Neural cell (in vitro differentiated cells): ENCODE measurements at regions not wholly inside any gene's neighbourhood (a gene's known extent, or its start where the extent isn't known, plus 50 kb on each side); places are given as distances from the start of the nearest gene placed in this dataset.

ENCODE experiments used
- EZH2 ChIP-seq: fragments of 200-600, 300-800 bp; shearing (Covaris generic), sonication (generic); IDR thresholded peaks from 2 replicates; pipeline ENCODE4 v1.6.1; 2014; ENCODE audit warnings: antibody characterized with exemption, low read length, borderline replicate concordance, mild to moderate bottlenecking; ENCODE audit not compliant: insufficient read depth, poor library complexity, severe bottlenecking
- POLR2AphosphoS5 ChIP-seq: IDR thresholded peaks from 2 replicates; pipeline ENCODE4 v1.6.1; 2012
- RAD21 ChIP-seq: fragments of 450-650 bp; conservative IDR thresholded peaks from 2 replicates; pipeline ENCODE4 v1.6.1; 2014; ENCODE audit warnings: antibody characterized with exemption, mild to moderate bottlenecking, moderate library complexity
- REST ChIP-seq: IDR thresholded peaks from 2 replicates; pipeline ENCODE4 v1.6.1; 2012; ENCODE audit warnings: borderline replicate concordance
- SMC3 ChIP-seq: fragments of 450-650 bp; conservative IDR thresholded peaks from 2 replicates; pipeline ENCODE4 v1.6.1; 2014; ENCODE audit warnings: antibody characterized with exemption, mild to moderate bottlenecking, moderate library complexity; ENCODE audit not compliant: poor library complexity
- TF ChIP-seq, protein P1 (sequence below): fragments of 450-650 bp; IDR thresholded peaks from 2 replicates; pipeline ENCODE4 v1.5.1; 2014; ENCODE audit warnings: antibody characterized with exemption, mild to moderate bottlenecking, moderate library complexity; ENCODE audit not compliant: poor library complexity, severe bottlenecking

GRCh38 chr10:78214955-78215354 is 181.3 kb downstream of the RPS24 start:
- TF ChIP-seq SMC3 (no peak), POLR2AphosphoS5 (no peak), RAD21 (no peak), EZH2 (no peak), REST (no peak)
- TF ChIP-seq, protein P1, sequence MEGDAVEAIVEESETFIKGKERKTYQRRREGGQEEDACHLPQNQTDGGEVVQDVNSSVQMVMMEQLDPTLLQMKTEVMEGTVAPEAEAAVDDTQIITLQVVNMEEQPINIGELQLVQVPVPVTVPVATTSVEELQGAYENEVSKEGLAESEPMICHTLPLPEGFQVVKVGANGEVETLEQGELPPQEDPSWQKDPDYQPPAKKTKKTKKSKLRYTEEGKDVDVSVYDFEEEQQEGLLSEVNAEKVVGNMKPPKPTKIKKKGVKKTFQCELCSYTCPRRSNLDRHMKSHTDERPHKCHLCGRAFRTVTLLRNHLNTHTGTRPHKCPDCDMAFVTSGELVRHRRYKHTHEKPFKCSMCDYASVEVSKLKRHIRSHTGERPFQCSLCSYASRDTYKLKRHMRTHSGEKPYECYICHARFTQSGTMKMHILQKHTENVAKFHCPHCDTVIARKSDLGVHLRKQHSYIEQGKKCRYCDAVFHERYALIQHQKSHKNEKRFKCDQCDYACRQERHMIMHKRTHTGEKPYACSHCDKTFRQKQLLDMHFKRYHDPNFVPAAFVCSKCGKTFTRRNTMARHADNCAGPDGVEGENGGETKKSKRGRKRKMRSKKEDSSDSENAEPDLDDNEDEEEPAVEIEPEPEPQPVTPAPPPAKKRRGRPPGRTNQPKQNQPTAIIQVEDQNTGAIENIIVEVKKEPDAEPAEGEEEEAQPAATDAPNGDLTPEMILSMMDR, result no peak
